SK-N-SH (cell line): ENCODE measurements at regions not wholly inside any gene's neighbourhood (a gene's known extent, or its start where the extent isn't known, plus 50 kb on each side); places are given as distances from the start of the nearest gene placed in this dataset.

Source experiments
- CTCF ChIA-PET: fragments of 300-600, 350-600 bp; formaldehyde crosslinking; extraction: SDS; loops from one replicate; lab custom pipeline; 2021; lab: Yijun Ruan, JAX
- POLR2A ChIA-PET: fragments of 350-600 bp; sonication (Branson Sonifier 250); formaldehyde crosslinking; extraction: SDS; loops from one replicate; lab custom pipeline; 2020; ENCODE audit warnings: antibody characterized with exemption, inconsistent platforms; lab: Yijun Ruan, JAX
- DNase-seq: peaks from one replicate; pipeline ENCODE4 v3.0.0; 2012
- H2AFZ ChIP-seq: fragments of 200-600 bp; sonication (generic); 2 replicates; pipeline ENCODE4 v1.8.1; 2016; ENCODE audit warnings: antibody characterized with exemption, mild to moderate bottlenecking, low read depth
- H3F3A ChIP-seq: fragments of 200-600 bp; sonication (generic); replicated peaks from 2 replicates; pipeline ENCODE3; 2016; ENCODE audit warnings: antibody characterized with exemption, mild to moderate bottlenecking; ENCODE audit not compliant: insufficient read depth
- H3K27ac ChIP-seq, 2 experiments: fragments of 200-500 bp in 1 of 2; fragments of 200-600 bp in 1 of 2; sonication (Bioruptor generic) in 1 of 2; sonication (generic), shearing (Covaris generic) in 1 of 2; 2 replicates each; pipeline versions ENCODE4 v1.5.1 to v1.6.1; 2014 to 2016; ENCODE audit warnings: low read depth in 2 of 2, inconsistent platforms in 1 of 2, low read length in 1 of 2, mild to moderate bottlenecking in 1 of 2, mixed read lengths in 1 of 2
- H3K27me3 ChIP-seq: fragments of 200-600 bp; sonication (generic), shearing (Covaris generic); 2 replicates; pipeline ENCODE4 v1.6.1; 2016; ENCODE audit warnings: mixed run types; ENCODE audit not compliant: insufficient read depth
- H3K36me3 ChIP-seq, 2 experiments: fragments of 200-500 bp in 1 of 2; fragments of 200-600 bp in 1 of 2; sonication (Bioruptor generic) in 1 of 2; sonication (generic) in 1 of 2; replicated peaks in 1 of 2; 2 replicates each; pipeline versions ENCODE3 to v1.5.1; 2014 to 2016; ENCODE audit warnings: low read length in 1 of 2, mild to moderate bottlenecking in 1 of 2; ENCODE audit not compliant: insufficient read depth in 2 of 2, control insufficient read depth in 1 of 2
- H3K4me1 ChIP-seq, 2 experiments: fragments of 200-500 bp in 1 of 2; fragments of 200-600 bp in 1 of 2; sonication (Bioruptor generic) in 1 of 2; sonication (generic), shearing (Covaris generic) in 1 of 2; 2 replicates each; pipeline versions ENCODE4 v1.5.1 to v1.6.1; 2014 to 2016; ENCODE audit warnings: low read depth in 1 of 2, low read length in 1 of 2, mixed run types in 1 of 2; ENCODE audit not compliant: insufficient read depth in 2 of 2, control insufficient read depth in 1 of 2
- H3K4me2 ChIP-seq: fragments of 200-600 bp; sonication (generic), shearing (Covaris generic); 2 replicates; pipeline ENCODE4 v1.6.1; 2017; ENCODE audit warnings: mixed run types
- H3K4me3 ChIP-seq, 2 experiments: fragments of 200-500 bp in 1 of 2; fragments of 200-600 bp in 1 of 2; sonication (Bioruptor generic) in 1 of 2; sonication (generic), shearing (Covaris generic) in 1 of 2; 2 replicates each; pipeline versions ENCODE4 v1.5.1 to v1.8.1; 2014 to 2016; ENCODE audit warnings: low read depth in 2 of 2, inconsistent platforms in 1 of 2, low read length in 1 of 2, mild to moderate bottlenecking in 1 of 2, mixed read lengths in 1 of 2, moderate library complexity in 1 of 2
- H3K79me2 ChIP-seq: fragments of 200-600 bp; sonication (generic); 2 replicates; pipeline ENCODE4 v1.8.1; 2017; ENCODE audit warnings: mild to moderate bottlenecking; ENCODE audit not compliant: insufficient read depth
- H3K9ac ChIP-seq: fragments of 200-600 bp; sonication (generic); 2 replicates; pipeline ENCODE4 v1.6.1; 2017; ENCODE audit warnings: mixed run types
- H3K9me2 ChIP-seq: fragments of 200-600 bp; sonication (generic); 2 replicates; pipeline ENCODE4 v1.6.1; 2017; ENCODE audit warnings: mixed run types
- H3K9me3 ChIP-seq: fragments of 200-600 bp; sonication (generic); 2 replicates; pipeline ENCODE4 v1.6.1; 2017; ENCODE audit warnings: mixed run types, mild to moderate bottlenecking, moderate library complexity
- H4K20me1 ChIP-seq: fragments of 200-600 bp; sonication (generic); 2 replicates; pipeline ENCODE4 v1.6.1; 2017; ENCODE audit warnings: mild to moderate bottlenecking, mixed run types; ENCODE audit not compliant: insufficient read depth
- CHD2 ChIP-seq: fragments of 150-350 bp; IDR thresholded peaks from 2 replicates; pipeline ENCODE4 v1.6.1; 2018; ENCODE audit warnings: low read length; ENCODE audit not compliant: partially characterized antibody
- ELF1 ChIP-seq: IDR thresholded peaks from 2 replicates; pipeline ENCODE4 v1.4.0; 2012
- EP300 ChIP-seq, 2 experiments: IDR thresholded peaks; 2 replicates each; pipeline versions ENCODE4 v1.4.0 to v1.6.1; 2012; ENCODE audit warnings: borderline replicate concordance in 1 of 2, low read depth in 1 of 2, low read length in 1 of 2
- FOXJ3 ChIP-seq: sonication (generic); formaldehyde crosslinking; IDR thresholded peaks from 2 replicates; pipeline ENCODE4 v1.5.1; 2020; ENCODE audit warnings: mild to moderate bottlenecking, missing genetic modification reagents
- FOXM1 ChIP-seq: IDR thresholded peaks from 2 replicates; pipeline ENCODE4 v1.4.0; 2012; ENCODE audit warnings: low read depth, mild to moderate bottlenecking
- GATA2 ChIP-seq: sonication (generic); formaldehyde crosslinking; IDR thresholded peaks from 2 replicates; pipeline ENCODE4 v1.5.0; 2020; ENCODE audit warnings: mild to moderate bottlenecking, missing genetic modification reagents
- JUND ChIP-seq: IDR thresholded peaks from 2 replicates; pipeline ENCODE4 v1.4.0; 2012
- MEF2A ChIP-seq: IDR thresholded peaks from 2 replicates; pipeline ENCODE4 v1.4.0; 2012; ENCODE audit warnings: low read depth, borderline replicate concordance
- NFIC ChIP-seq: IDR thresholded peaks from 2 replicates; pipeline ENCODE4 v1.4.0; 2012; ENCODE audit warnings: borderline replicate concordance
- NRF1 ChIP-seq: IDR thresholded peaks from 2 replicates; pipeline ENCODE4 v1.6.1; 2012; ENCODE audit warnings: low read depth, mild to moderate bottlenecking, low read length
- PBX3 ChIP-seq: IDR thresholded peaks from 2 replicates; pipeline ENCODE4; 2012
- POLR2AphosphoS5 ChIP-seq: IDR thresholded peaks from 2 replicates; pipeline ENCODE4 v1.6.1; 2012; ENCODE audit warnings: low read depth, low read length
- RCOR1 ChIP-seq: fragments of 150-350 bp; IDR thresholded peaks from 2 replicates; pipeline ENCODE4 v1.6.1; 2017; ENCODE audit warnings: antibody characterized with exemption, low read length
- RFX5 ChIP-seq: IDR thresholded peaks from 2 replicates; pipeline ENCODE4 v1.6.1; 2012; ENCODE audit warnings: mild to moderate bottlenecking, improper control_type of control experiment, low read length
- RXRA ChIP-seq: IDR thresholded peaks from 2 replicates; pipeline ENCODE4 v1.4.0; 2012; ENCODE audit warnings: low read depth, mild to moderate bottlenecking, borderline replicate concordance
- SMC3 ChIP-seq: IDR thresholded peaks from 2 replicates; pipeline ENCODE4 v1.6.1; 2012; ENCODE audit warnings: low read depth, low read length, improper control_type of control experiment
- TAF1 ChIP-seq: IDR thresholded peaks from 2 replicates; pipeline ENCODE4 v1.6.1; 2012; ENCODE audit warnings: low read depth, mild to moderate bottlenecking, low read length, moderate library complexity, borderline replicate concordance
- USF1 ChIP-seq: IDR thresholded peaks from 2 replicates; pipeline ENCODE4 v1.4.0; 2012; ENCODE audit warnings: low read depth, borderline replicate concordance
- USF2 ChIP-seq: fragments of 150-350 bp; IDR thresholded peaks from 2 replicates; pipeline ENCODE4 v1.6.1; 2017; ENCODE audit warnings: antibody characterized with exemption, low read length, low read depth, borderline replicate concordance
- YY1 ChIP-seq: IDR thresholded peaks from 2 replicates; pipeline ENCODE4 v1.4.0; 2012; ENCODE audit warnings: low read depth, mild to moderate bottlenecking
- TF ChIP-seq, protein P1 (sequence below): fragments of 150-350 bp; IDR thresholded peaks from 2 replicates; pipeline ENCODE4 v1.6.1; 2016; ENCODE audit warnings: mild to moderate bottlenecking, low read depth, low read length
- TF ChIP-seq, protein P2 (sequence below): IDR thresholded peaks from 2 replicates; pipeline ENCODE4 v1.4.0; 2012; ENCODE audit warnings: low read depth

DNA sequence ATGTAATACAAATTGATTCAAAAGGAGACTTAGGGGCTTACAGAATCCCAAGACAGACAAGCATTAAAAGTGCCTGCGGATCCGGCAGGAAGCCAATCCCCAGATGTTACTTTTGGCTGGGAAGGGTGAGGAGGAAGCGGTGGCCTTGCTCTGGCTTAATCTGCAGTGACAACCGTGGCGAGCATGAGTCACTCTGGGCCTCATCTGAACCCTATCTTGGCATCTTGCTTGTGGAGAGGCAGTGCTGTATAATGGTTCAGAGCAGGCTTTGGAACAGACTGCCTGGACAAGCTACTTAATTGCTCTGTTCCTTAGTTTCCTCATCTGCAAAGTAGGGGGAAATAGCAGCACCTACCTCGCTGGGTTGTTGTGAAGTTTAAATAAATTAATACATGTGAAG, 74.1 kb downstream of the XCL2 start (continued):
- peak; percentile 93 to 100 for TF ChIP-seq EP300 (IDR thresholded peaks at IDR 0.05; ENCODE audit: borderline replicate concordance in 1 of 2, low read depth in 1 of 2, low read length in 1 of 2)
- no peak for TF ChIP-seq NRF1
- peak; percentile 100 for TF ChIP-seq NFIC
- peak; percentile 98 for TF ChIP-seq RXRA
- TF ChIP-seq RCOR1: peak; percentile 57; the same call in 1 of the 2 replicates
- peak; percentile 45; the same call in 1 of the 2 replicates for TF ChIP-seq USF1
- TF ChIP-seq PBX3: peak; percentile 99
- peak; percentile 57 for TF ChIP-seq GATA2 (CRISPR knock-in tag)
- no peak for TF ChIP-seq SMC3
- TF ChIP-seq JUND: peak; percentile 100
- TF ChIP-seq RFX5: no peak
- TF ChIP-seq FOXJ3 (CRISPR knock-in tag): no peak
- peak; percentile 66 for TF ChIP-seq ELF1
- no peak; the same call in 1 of the 2 replicates for TF ChIP-seq TAF1
- no peak for TF ChIP-seq USF2
- TF ChIP-seq POLR2AphosphoS5: peak; percentile 97
- TF ChIP-seq, protein P1, sequence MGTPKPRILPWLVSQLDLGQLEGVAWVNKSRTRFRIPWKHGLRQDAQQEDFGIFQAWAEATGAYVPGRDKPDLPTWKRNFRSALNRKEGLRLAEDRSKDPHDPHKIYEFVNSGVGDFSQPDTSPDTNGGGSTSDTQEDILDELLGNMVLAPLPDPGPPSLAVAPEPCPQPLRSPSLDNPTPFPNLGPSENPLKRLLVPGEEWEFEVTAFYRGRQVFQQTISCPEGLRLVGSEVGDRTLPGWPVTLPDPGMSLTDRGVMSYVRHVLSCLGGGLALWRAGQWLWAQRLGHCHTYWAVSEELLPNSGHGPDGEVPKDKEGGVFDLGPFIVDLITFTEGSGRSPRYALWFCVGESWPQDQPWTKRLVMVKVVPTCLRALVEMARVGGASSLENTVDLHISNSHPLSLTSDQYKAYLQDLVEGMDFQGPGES: no peak

GRCh38 chr1:168468822-168469221, 75.0 kb downstream of the XCL2 start:
- Histone ChIP-seq H3K79me2 (no peaks in the 10 kb centered on the region), H3K4me2 (peak overlapping the region; percentile 12), H2AFZ (no peak overlapping the region), H3F3A (peaks cover 52% of the 10 kb centered on the region), H3K27me3 (no peaks in the 10 kb centered on the region), H3K9ac (no peak overlapping the region), H3K4me3 (no peak overlapping the region), H3K36me3 (no peaks in the 10 kb centered on the region), H3K9me3 (no peaks in the 10 kb centered on the region), H3K4me1 (peaks cover 43% of the 10 kb centered on the region in 2 experiments), H3K27ac (peak overlapping the region; percentile 95 to 99), H3K9me2 (no peaks in the 10 kb centered on the region), H4K20me1 (no peaks in the 10 kb centered on the region)
- TF ChIP-seq NRF1: no peak
- no peak for TF ChIP-seq PBX3
- no peak for TF ChIP-seq MEF2A
- TF ChIP-seq FOXJ3 (CRISPR knock-in tag): no peak
- TF ChIP-seq EP300 (IDR thresholded peaks at IDR 0.05; ENCODE audit: borderline replicate concordance in 1 of 2, low read depth in 1 of 2, low read length in 1 of 2): no peak
- TF ChIP-seq FOXM1: no peak
- TF ChIP-seq YY1: no peak
- TF ChIP-seq, protein P2, sequence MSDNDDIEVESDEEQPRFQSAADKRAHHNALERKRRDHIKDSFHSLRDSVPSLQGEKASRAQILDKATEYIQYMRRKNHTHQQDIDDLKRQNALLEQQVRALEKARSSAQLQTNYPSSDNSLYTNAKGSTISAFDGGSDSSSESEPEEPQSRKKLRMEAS: no peak
- no peak for TF ChIP-seq CHD2
- ChIA-PET POLR2A (no interaction called here), CTCF (interaction anchor here (1.7 to 2.9 kb wide), 2 partner anchors 29 to 126 kb away, joined by 9 to 10 read pairs; no protein-coding TSS in a partner anchor)
- DNase-seq: no peak
